HG03558 (cell line): ENCODE measurements at regions not wholly inside any gene's neighbourhood (a gene's known extent, or its start where the extent isn't known, plus 50 kb on each side); places are given as distances from the start of the nearest gene placed in this dataset.

Experiments
- ATAC-seq: cut with Tn5 transposase; IDR thresholded peaks from one replicate; pipeline ENCODE4 v1.9.1; 2021; ENCODE audit warnings: moderate number of reproducible peaks; ENCODE audit not compliant: unreplicated experiment; ENCODE audit errors: extremely low read depth

- ATAC-seq: no peak
Measured at GRCh38 chr4:3818371-3818770, 52.2 kb downstream of the ADRA2C start.

GRCh38 chr4:3819210-3819919 lies 53.2 kb downstream of the ADRA2C start:
- ATAC-seq: no peak

- no peak for ATAC-seq
Measured at GRCh38 chr4:3820016-3820805, 54.0 kb downstream of the ADRA2C start.

- ATAC-seq: no peak
Measured at GRCh38 chr4:3820806-3821579, 54.8 kb downstream of the ADRA2C start.

GRCh38 chr4:3821580-3822229 lies 55.5 kb downstream of the ADRA2C start:
- ATAC-seq: no peak

GRCh38 chr4:3822230-3822947 lies 56.2 kb downstream of the ADRA2C start:
- no peak for ATAC-seq

GRCh38 chr4:3823496-3824341 lies 57.5 kb downstream of the ADRA2C start:
- no peak for ATAC-seq

GRCh38 chr4:3824521-3825270 lies 58.5 kb downstream of the ADRA2C start:
- no peak for ATAC-seq

GRCh38 chr4:3825530-3825929 lies 59.3 kb downstream of the ADRA2C start:
- no peak for ATAC-seq

GRCh38 chr4:3826247-3827172 lies 60.3 kb downstream of the ADRA2C start:
- ATAC-seq: no peak

GRCh38 chr4:3827616-3828492 lies 61.7 kb downstream of the ADRA2C start:
- ATAC-seq: no peak

- ATAC-seq: no peak
Measured at GRCh38 chr4:3828546-3828945, 62.4 kb downstream of the ADRA2C start.

GRCh38 chr4:3829211-3829955 lies 63.2 kb downstream of the ADRA2C start:
- ATAC-seq: no peak

- ATAC-seq: no peak
Measured at GRCh38 chr4:3829956-3830773, 64.0 kb downstream of the ADRA2C start.
